GM18868 (cell line): ENCODE measurements at regions not wholly inside any gene's neighbourhood (a gene's known extent, or its start where the extent isn't known, plus 50 kb on each side); places are given as distances from the start of the nearest gene placed in this dataset.

Experiments used
- ATAC-seq: cut with Tn5 transposase; IDR thresholded peaks from one replicate; pipeline ENCODE4 v1.9.1; 2021; ENCODE audit warnings: mild to moderate bottlenecking, moderate library complexity; ENCODE audit not compliant: unreplicated experiment

DNA sequence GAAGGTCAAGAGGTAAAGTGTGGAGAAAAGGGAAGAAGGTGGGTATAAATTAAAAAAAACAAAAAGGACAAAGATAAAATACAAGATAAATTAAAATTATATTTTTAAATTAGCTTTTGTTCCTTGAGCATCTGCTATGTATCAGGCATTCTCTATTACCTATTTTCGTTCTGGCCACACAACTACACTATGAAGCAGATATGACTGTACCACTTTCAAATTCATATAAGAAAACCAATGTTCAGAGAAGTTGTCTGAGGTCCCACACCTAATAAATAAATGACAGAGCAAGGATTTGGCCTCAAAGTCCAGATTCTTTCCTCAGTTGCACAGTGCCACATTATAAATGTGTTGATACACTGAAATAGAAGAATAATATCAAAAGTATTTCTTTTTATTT, 103.8 kb upstream of the PCDH15 start:
- ATAC-seq: no peak

DNA sequence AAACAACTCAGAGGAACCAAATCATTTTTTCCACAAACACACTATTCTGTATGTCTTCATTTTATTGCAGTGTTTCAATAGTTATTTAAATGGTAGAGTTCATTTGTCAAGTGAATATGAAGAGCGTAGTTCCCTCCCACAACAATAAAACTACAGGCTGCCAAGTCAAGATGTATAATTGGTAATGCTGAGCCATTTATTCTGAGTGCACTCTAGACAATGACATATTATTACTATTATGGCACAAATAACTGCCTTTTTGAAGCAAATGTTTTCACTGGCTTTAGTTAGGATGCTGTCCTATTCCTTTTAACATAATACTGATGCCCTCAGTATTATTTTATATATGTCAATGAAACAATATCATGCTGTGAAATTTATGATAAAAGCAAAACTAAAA, 102.7 kb upstream of the PCDH15 start:
- ATAC-seq: no peak

DNA sequence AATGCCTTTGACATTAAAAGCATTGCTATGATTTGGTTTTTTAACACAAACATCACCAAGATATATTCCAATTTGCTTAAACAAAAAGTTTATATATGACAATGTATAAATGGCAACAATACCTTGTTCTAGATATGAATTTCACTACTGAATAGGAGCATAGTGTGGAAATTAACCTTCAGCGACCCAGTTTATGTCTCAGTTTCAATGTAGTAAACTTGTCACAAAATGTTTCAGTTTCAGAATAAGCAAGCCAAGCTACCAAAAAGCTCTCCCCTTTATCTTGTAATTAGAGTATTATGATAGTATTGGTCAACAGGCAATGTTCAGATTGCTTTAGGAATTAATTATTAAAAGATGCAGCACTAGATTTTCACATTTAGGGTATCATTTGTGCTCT, 99.6 kb upstream of the PCDH15 start:
- peak; percentile 77 for ATAC-seq

DNA sequence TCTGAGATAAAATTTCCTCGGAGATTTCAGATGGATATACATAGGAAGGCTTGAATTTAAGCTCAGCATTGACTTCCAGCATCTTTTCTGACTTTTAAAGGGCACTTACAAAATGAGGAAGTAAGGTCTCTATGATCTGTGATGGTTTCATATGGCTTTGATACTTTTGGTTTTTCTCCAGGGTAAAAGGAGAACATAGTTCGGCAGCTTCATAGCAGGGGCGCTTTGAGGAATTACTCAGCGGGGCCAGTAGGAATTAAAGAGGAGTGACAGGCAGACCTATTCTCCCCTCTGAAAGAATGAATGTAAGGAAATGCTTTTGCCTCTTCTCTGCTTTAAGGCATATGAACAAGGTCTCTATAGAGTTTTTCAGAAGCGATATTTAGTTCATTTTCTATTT, 80.0 kb upstream of the PCDH15 start:
- peak; percentile 60 for ATAC-seq

DNA sequence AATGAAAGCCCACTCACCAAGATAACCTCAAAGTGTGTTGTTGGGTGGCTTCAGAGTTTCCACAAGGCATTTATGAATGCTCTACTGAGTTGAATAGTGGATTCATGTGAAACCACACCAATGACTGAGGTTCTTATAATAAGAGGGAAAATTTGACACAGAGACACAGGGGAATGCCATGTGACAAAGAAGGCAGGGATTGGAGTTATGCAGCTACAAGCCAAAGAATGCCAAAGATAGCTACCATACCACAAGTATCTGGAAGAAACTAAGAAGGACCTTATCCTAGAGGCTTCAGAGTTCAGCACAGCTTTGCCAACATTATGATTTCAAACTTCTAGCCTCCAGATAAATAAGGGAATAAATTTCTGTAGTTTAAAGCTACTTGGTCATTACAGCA, 68.0 kb upstream of the PCDH15 start:
- ATAC-seq: no peak

DNA sequence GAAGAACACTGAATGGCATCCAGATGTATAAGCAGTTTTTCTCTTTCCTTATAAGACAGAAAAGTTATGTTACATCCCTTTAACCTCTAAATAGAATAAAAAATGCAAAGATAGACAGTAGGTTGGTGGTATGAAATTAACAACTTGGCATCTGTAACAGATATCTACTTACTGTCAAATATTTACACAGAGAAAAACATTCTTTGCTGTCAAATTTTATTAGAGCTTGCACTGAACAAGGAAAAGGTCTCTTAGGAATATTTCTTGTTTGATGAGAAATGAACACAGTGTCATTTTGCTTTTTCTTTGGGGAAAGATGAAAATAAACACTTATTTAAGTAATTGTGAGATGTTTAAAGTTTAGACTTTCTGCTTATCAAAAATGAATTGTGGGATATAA, 65.6 kb upstream of the PCDH15 start:
- ATAC-seq: no peak

DNA sequence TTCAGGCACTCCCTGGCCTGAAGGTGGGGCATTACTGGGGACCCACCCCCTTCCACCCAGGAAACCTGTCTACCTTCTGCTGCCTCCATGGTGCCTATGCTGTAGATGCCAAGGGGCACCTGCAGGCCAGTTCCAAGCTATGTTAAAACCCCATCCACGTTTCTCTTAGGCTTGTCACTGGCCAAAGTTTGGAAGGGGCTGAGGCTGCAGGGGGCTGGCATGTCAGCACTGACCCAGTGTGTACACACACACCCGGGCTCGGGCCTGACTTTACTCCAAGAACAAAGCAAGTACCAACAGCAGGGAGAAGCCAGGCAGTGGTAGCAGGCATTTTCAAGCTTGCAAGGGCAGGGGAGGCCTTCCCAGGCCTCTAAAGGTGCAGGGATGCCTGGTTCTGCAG, 53.8 kb upstream of the PCDH15 start:
- ATAC-seq: no peak

DNA sequence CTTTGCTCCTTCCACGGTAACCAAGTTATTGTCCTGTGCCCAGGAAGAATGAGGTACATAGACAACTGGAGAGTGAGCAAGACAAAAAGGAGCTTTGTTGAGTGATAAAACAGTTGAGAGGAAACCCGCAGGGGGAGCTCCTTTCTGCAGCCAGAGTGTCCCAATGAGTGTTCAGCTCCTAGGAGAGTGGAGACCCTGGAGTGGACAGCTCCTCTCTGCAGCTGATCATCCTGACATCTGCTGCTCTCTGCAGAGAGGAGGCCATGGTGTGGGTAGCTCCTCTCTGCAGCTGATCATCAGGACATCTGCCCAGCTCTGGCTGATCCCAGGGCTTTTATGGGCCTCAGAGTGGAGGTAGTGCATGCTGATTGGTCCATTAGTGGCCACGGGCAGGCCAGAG, 53.4 kb upstream of the PCDH15 start:
- no peak for ATAC-seq

DNA sequence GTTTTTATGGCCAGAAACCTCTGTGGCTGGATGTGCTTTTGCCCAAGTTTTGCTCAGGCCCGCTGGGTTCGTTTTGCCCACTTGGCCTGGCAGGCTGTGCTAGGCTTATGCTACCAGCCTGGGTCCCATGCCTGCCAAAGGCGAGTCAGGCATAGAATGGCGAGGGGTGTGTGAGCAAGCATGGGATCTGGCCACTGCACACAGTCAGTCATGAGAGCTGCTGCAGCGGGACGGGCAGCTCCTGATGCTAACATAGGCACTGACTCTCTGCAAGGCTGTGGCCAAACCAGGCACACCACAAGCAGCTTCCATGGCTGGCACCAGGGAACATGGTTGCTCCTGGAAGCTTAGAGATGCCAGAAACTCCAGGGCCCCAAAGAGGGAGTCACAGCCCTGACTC, 52.9 kb upstream of the PCDH15 start:
- ATAC-seq: no peak
